ENCODE measurements at regions not wholly inside any gene's neighbourhood (a gene's known extent, or its start where the extent isn't known, plus 50 kb on each side); places are given as distances from the start of the nearest gene placed in this dataset.
"Not testable (repeated sequence)": the region's sequence is repeated elsewhere in the genome, so short reads cannot be mapped to it uniquely, and the experiment has no call there.

GRCh38 chr9:42310972-42311371 lies 127.5 kb downstream of the SPATA31A6 start:
- H4K20me1 ChIP-seq (ENCODE audit: insufficient read depth, low read depth, low read length); H3K27me3 ChIP-seq (ENCODE audit: low read length); H3K9me3 ChIP-seq (ENCODE audit: low read length); H3K4me3 ChIP-seq (ENCODE audit: low read length); H3K4me1 ChIP-seq (ENCODE audit: low read length); H3K9ac ChIP-seq (ENCODE audit: low read length); H3K79me2 ChIP-seq (ENCODE audit: low read length); DNase-seq; H3K9me2 ChIP-seq (replicated peaks; ENCODE audit: insufficient read depth, low read length); H3K4me2 ChIP-seq (ENCODE audit: low read depth, low read length, poor library complexity, severe bottlenecking); H3K36me3 ChIP-seq (ENCODE audit: insufficient read depth, low read length); H2AFZ ChIP-seq (ENCODE audit: low read length); H3K27ac ChIP-seq (ENCODE audit: low read length): not testable (repeated sequence)

GRCh38 chr9:42316026-42316425 lies 132.6 kb downstream of the SPATA31A6 start:
- H3K4me3 ChIP-seq (ENCODE audit: low read length); DNase-seq; H3K9me3 ChIP-seq (ENCODE audit: low read length); H3K9me2 ChIP-seq (replicated peaks; ENCODE audit: insufficient read depth, low read length); H3K9ac ChIP-seq (ENCODE audit: low read length); H3K27me3 ChIP-seq (ENCODE audit: low read length); H3K36me3 ChIP-seq (ENCODE audit: insufficient read depth, low read length); H3K4me2 ChIP-seq (ENCODE audit: low read depth, low read length, poor library complexity, severe bottlenecking); H3K79me2 ChIP-seq (ENCODE audit: low read length); H4K20me1 ChIP-seq (ENCODE audit: insufficient read depth, low read depth, low read length); H3K4me1 ChIP-seq (ENCODE audit: low read length); H2AFZ ChIP-seq (ENCODE audit: low read length); H3K27ac ChIP-seq (ENCODE audit: low read length): not testable (repeated sequence)

GRCh38 chr9:42317677-42318076 lies 134.2 kb downstream of the SPATA31A6 start:
- H3K4me1 ChIP-seq (ENCODE audit: low read length); H3K9me3 ChIP-seq (ENCODE audit: low read length); H3K27ac ChIP-seq (ENCODE audit: low read length); H3K9me2 ChIP-seq (replicated peaks; ENCODE audit: insufficient read depth, low read length); H3K27me3 ChIP-seq (ENCODE audit: low read length); H3K4me3 ChIP-seq (ENCODE audit: low read length); H3K9ac ChIP-seq (ENCODE audit: low read length); H4K20me1 ChIP-seq (ENCODE audit: insufficient read depth, low read depth, low read length); H3K79me2 ChIP-seq (ENCODE audit: low read length); H3K4me2 ChIP-seq (ENCODE audit: low read depth, low read length, poor library complexity, severe bottlenecking); H3K36me3 ChIP-seq (ENCODE audit: insufficient read depth, low read length); DNase-seq; H2AFZ ChIP-seq (ENCODE audit: low read length): not testable (repeated sequence)

- DNase-seq; H2AFZ ChIP-seq (ENCODE audit: low read length): not testable (repeated sequence)
Observed at GRCh38 chr9:42323084-42323809, 139.8 kb downstream of the SPATA31A6 start.

GRCh38 chr9:42325142-42325541 lies 141.7 kb downstream of the SPATA31A6 start:
- not testable (repeated sequence) for H4K20me1 ChIP-seq (ENCODE audit: insufficient read depth, low read depth, low read length); H3K9ac ChIP-seq (ENCODE audit: low read length); H3K27ac ChIP-seq (ENCODE audit: low read length); H3K79me2 ChIP-seq (ENCODE audit: low read length); H3K4me1 ChIP-seq (ENCODE audit: low read length); H3K9me2 ChIP-seq (replicated peaks; ENCODE audit: insufficient read depth, low read length); H3K36me3 ChIP-seq (ENCODE audit: insufficient read depth, low read length); DNase-seq; H3K4me3 ChIP-seq (ENCODE audit: low read length); H3K9me3 ChIP-seq (ENCODE audit: low read length); H2AFZ ChIP-seq (ENCODE audit: low read length); H3K27me3 ChIP-seq (ENCODE audit: low read length); H3K4me2 ChIP-seq (ENCODE audit: low read depth, low read length, poor library complexity, severe bottlenecking)

More at GRCh38 chr9:42323084-42323809, 139.8 kb downstream of the SPATA31A6 start:
- H3K9me2 ChIP-seq (replicated peaks; ENCODE audit: insufficient read depth, low read length); H4K20me1 ChIP-seq (ENCODE audit: insufficient read depth, low read depth, low read length); H3K36me3 ChIP-seq (ENCODE audit: insufficient read depth, low read length); H3K9me3 ChIP-seq (ENCODE audit: low read length); H3K4me3 ChIP-seq (ENCODE audit: low read length); H3K4me2 ChIP-seq (ENCODE audit: low read depth, low read length, poor library complexity, severe bottlenecking); H3K27me3 ChIP-seq (ENCODE audit: low read length); H3K27ac ChIP-seq (ENCODE audit: low read length); H3K4me1 ChIP-seq (ENCODE audit: low read length); H3K9ac ChIP-seq (ENCODE audit: low read length); H3K79me2 ChIP-seq (ENCODE audit: low read length): not testable (repeated sequence)

- not testable (repeated sequence) for H3K4me2 ChIP-seq (ENCODE audit: low read depth, low read length, poor library complexity, severe bottlenecking); H3K79me2 ChIP-seq (ENCODE audit: low read length); DNase-seq; H4K20me1 ChIP-seq (ENCODE audit: insufficient read depth, low read depth, low read length); H3K9me2 ChIP-seq (replicated peaks; ENCODE audit: insufficient read depth, low read length); H3K4me1 ChIP-seq (ENCODE audit: low read length); H2AFZ ChIP-seq (ENCODE audit: low read length); H3K9ac ChIP-seq (ENCODE audit: low read length); H3K27ac ChIP-seq (ENCODE audit: low read length); H3K9me3 ChIP-seq (ENCODE audit: low read length); H3K27me3 ChIP-seq (ENCODE audit: low read length); H3K36me3 ChIP-seq (ENCODE audit: insufficient read depth, low read length); H3K4me3 ChIP-seq (ENCODE audit: low read length)
Observed at GRCh38 chr9:42325561-42325960, 142.1 kb downstream of the SPATA31A6 start.

GRCh38 chr9:42326482-42326881 lies 143.0 kb downstream of the SPATA31A6 start:
- H3K4me2 ChIP-seq (ENCODE audit: low read depth, low read length, poor library complexity, severe bottlenecking); H3K36me3 ChIP-seq (ENCODE audit: insufficient read depth, low read length); H4K20me1 ChIP-seq (ENCODE audit: insufficient read depth, low read depth, low read length); DNase-seq; H3K4me3 ChIP-seq (ENCODE audit: low read length); H3K9ac ChIP-seq (ENCODE audit: low read length); H3K4me1 ChIP-seq (ENCODE audit: low read length); H3K27me3 ChIP-seq (ENCODE audit: low read length); H3K27ac ChIP-seq (ENCODE audit: low read length); H3K9me2 ChIP-seq (replicated peaks; ENCODE audit: insufficient read depth, low read length); H3K9me3 ChIP-seq (ENCODE audit: low read length); H2AFZ ChIP-seq (ENCODE audit: low read length); H3K79me2 ChIP-seq (ENCODE audit: low read length): not testable (repeated sequence)

GRCh38 chr9:42335342-42335741 lies 151.9 kb downstream of the SPATA31A6 start:
- not testable (repeated sequence) for H3K27ac ChIP-seq (ENCODE audit: low read length)

More at GRCh38 chr9:42335342-42335741, 151.9 kb downstream of the SPATA31A6 start:
- H3K79me2 ChIP-seq (ENCODE audit: low read length); H3K36me3 ChIP-seq (ENCODE audit: insufficient read depth, low read length); H4K20me1 ChIP-seq (ENCODE audit: insufficient read depth, low read depth, low read length); H3K9me3 ChIP-seq (ENCODE audit: low read length); H3K4me1 ChIP-seq (ENCODE audit: low read length); H3K9ac ChIP-seq (ENCODE audit: low read length); H3K4me3 ChIP-seq (ENCODE audit: low read length); H2AFZ ChIP-seq (ENCODE audit: low read length); H3K4me2 ChIP-seq (ENCODE audit: low read depth, low read length, poor library complexity, severe bottlenecking); DNase-seq; H3K27me3 ChIP-seq (ENCODE audit: low read length); H3K9me2 ChIP-seq (replicated peaks; ENCODE audit: insufficient read depth, low read length): not testable (repeated sequence)

Data from Karpas-422 (cell line).